ENCODE measurements at regions not wholly inside any gene's neighbourhood (a gene's known extent, or its start where the extent isn't known, plus 50 kb on each side); places are given as distances from the start of the nearest gene placed in this dataset.

DNA sequence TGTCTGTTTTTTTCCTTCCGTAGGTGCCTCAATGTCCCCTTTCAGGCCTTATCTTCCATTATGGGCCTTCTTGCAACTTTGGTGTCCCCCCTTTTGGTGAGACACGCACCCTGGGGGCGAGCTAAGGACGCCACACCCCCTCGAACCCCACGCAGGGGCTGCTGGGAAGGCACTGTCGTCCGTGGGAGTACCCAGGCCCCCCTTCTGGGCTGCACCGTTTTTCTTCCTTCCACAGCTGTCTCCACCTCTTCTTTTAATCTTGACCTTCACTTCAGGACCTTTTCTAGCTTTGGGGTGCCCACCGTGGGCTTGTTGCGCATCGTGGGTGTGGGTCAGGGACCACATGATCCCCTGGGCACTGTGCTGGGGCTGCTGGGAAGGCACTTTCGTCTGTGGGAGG is 271.8 kb downstream of the ALG10 start:
- no peak for DNase-seq

DNA sequence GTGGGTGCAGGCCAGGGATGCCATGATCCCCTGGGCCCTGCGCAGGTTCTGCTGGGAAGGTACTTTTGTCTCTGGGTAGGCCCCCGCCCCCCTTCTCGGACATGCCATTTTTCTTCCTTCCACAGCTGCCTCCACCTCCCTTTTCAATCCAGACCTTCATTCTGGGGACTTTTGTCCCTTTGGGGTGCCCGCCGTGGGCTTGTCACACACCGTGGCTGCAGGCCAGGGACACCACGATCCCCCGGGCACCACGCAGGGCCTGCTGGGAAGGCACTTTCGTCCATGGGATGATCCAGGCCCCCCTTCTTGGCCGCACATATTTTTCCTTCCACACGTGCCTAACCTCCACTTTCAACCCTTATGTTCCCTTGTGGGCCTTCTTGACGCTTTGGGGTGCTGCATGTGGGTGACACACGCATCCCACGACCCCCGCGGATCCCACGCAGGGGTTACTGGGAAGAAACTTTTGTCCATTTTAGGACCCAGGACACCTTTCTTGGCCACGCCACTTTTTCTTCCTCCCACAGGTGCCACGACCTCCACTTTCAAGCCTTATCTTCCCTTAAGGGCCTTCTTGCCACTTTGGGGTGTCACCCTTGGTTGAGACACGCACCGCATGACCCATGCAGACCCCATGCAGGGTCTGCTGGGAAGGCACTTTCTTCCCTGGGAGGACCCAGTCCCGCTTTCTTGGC is 272.5 kb downstream of the ALG10 start:
- no peak for DNase-seq

DNA sequence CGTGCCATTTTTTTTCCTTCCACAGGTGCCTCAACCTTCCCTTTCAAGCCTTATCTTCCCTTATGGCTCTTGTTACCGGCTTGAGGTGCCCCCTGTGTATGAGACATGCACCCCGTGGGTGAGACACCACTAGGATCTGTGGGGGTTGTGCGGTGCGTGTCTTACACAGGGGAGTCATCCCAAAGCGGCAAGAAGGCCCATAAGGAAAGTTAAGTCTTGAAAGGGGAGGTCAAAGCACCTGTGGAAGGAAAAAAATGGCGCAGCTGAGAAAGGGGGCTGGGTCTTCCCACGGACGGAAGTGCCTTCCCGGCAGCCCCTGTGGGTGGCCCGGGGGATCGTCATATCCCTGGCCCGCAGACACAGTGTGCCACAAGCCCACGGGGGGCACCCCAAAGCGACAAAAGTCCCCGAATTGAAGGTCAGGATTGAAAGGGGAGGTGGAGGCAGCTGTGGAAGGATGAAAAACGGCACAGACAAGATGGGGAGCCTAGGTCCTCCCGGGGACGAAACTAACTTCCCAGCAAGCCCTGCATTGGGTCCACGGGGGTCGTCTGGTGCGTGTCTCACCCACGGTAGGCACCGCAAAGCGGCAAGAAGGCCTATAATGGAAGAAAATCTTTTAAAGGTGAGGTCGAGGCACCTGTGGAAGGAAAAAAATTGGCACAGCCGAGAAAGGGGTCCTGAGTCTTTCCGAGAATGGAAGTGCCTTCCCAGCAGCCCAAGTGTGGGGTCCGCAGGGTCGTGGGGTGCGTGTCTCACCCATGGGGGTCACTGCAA is 273.3 kb downstream of the ALG10 start:
- DNase-seq, result no peak

- DNase-seq, result no peak
These were observed 274.1 kb downstream of the ALG10 start for GRCh38 chr12:34296143-34297041.

DNA sequence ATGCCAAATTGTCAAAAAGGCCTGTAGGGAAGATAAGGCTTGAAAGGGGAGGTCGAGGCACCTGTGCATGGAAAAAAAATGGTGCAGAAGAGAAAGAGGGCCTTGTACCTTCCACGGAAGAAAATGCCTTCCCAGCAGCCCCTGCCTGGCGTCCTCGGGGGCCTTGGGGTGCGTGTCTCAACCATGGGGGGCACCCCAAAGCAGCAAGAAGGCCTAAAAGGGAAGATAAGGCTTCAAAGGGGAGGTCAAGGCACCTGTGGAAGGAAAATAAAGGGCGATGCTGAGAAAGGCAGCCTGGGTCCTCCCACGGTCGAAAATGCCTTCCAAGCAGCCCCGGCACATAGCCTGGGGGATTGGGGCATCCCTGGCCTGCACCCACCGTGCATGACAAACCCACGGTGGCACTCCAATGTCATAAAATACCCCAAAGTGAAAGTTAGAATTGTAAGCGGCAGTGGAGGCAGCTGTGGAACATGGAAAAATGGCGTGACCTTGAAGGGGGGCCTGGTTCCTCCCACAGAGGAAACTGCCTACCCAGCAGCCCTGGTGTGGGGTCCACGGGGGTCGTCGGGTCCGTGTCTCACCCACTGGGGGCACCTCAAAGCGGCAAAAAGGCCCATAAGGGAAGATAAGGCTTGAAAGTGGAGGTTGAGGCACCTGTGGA is 275.0 kb downstream of the ALG10 start:
- no peak for DNase-seq

DNA sequence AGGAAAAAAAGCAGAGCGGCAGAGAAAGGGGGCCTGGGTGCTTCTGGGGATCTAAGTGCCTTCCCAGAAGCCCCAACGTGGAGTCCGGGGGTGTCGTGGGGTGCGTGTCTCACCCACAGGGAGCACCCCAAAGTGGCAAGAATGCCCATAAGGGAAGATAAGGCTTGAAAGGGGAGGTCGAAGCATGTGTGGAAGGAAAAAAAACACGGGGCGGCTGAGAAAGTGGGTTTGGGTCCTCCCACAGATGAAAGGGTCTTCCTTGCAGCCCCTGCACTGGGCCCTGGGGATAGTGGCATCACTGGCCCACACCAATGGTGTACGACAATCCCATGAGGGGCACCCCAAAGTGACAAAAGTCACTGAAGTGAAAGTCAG is 275.5 kb downstream of the ALG10 start:
- DNase-seq, result no peak

- DNase-seq, result no peak
These were observed 276.1 kb downstream of the ALG10 start for GRCh38 chr12:34298176-34298970.

DNA sequence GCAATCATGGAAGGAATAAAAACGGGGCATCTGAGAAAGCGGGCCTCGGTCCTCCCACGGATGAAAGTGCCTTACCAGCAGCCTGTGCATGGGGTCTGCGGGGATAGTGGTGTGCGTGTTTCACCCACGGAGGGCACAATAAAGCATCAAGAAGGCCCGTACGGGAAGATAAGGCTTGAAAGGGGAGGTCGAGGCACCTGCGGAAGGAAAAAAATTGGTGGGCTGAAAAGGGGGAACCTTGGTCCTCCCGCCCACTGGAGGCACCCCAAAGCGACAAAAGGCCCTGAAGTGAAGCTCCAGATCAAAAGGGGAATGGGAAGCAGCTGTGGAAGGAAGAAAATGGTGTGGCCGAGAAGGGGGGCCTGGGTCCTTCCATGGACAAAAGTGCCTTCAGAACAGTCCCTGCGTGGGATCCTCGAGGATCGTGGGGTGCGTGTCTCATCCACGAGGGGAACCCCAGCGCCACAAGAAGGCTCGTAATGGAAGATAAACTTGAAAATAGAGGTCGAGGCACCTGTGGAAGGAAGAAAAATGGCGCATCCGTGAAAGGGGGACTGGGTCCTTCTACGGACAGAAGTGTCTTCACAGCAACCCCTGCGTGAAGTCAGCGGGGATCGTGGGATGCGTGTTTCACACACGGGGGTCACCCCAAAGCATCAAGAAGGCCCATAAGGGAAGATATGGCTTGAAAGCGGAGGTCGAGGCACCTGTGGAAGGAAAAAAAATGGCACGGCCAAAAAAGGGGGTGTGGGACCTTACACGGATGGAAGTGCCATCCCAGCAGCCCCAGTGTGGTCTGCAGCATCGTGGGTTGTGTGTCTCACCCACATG is 276.9 kb downstream of the ALG10 start:
- no peak for DNase-seq

- no peak for DNase-seq
These were observed 277.5 kb downstream of the ALG10 start for GRCh38 chr12:34299802-34300193.

GRCh38 chr12:34300376-34301250 is 278.3 kb downstream of the ALG10 start:
- DNase-seq, result no peak

- DNase-seq, result no peak
These were observed 279.2 kb downstream of the ALG10 start for GRCh38 chr12:34301251-34302130.

- no peak for DNase-seq
These were observed 280.0 kb downstream of the ALG10 start for GRCh38 chr12:34302131-34302885.

DNA sequence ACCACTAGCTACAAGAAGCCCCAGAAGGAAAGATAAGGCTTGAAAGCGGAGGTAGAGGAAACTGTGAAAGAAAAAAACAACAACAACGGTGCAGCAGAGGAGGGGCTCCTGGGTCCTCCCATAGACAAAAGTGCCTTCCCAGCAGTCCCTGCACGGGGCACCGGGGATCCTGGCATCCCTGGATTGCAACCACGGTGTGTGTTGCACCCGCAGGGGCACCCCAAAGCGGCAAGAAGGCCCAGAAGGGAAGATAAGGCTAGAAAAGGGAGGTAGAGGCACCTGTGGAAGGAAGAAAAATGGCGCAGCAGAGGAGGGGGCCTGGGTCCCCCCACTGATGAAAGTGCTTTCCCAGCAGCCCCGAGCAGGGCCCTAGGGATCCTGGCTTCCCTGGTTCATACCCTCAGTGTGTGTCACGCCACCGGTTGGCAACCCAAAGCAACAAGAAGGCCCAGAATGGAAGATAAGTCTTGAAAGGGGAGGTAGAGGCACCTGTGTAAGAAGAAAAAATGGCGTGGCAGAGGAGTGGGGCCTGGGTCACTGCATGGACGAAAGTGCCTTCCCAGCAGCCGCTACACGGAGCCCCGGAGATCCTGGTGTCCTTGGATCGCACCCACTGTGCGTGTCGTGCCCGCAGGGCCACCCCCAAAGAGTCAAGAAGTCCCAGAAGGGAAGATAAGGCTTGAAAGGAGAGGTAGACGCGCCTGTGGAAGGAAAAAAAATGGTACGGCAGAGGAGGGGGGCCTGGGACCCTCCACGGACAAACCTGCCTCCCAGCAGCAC is 281.0 kb downstream of the ALG10 start:
- no peak for DNase-seq

DNA sequence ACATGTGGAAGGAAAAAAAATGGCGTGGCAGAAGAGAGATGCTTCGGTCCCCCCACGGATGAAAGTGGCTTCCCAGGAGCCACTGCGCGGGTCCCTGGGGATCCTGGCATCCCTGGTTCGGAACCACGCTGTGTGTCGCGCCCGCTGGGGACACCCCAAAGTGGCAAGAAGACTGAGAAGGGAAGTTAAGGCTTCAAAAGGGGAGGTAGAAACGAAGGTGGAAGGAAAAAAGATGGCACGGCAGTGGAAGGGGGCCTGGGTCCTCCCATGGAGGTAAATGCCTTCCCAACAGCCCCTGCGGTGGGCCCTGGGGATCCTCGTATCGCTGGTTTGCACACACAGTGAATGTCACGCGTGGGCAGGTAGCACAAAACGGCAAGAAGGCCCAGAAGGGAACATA is 281.7 kb downstream of the ALG10 start:
- no peak for DNase-seq

DNA sequence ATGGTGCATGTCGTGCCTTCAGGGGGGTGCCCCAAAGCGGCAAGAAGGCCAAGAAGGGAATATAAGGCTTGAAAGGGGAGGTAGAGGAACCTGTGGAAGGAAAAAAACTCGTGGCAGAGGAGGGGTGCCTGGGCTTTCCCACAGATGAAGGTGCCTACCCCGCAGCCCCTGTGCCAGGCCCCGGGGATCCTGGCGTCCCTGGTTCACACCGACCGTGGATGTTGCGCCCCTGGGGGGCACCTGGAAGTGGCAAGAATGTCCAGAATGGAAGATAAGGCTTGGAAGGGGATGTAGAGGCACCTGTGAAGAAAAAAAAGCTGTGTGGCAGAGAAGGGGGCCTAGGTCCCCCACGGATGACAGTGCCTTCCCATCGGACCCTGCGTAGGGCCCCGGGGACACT is 282.2 kb downstream of the ALG10 start:
- no peak for DNase-seq

GRCh38 chr12:34305176-34305575 is 282.9 kb downstream of the ALG10 start:
- DNase-seq, result no peak

- no peak for DNase-seq
These were observed 284.0 kb downstream of the ALG10 start for GRCh38 chr12:34306133-34306830.
